ENCODE measurements at regions not wholly inside any gene's neighbourhood (a gene's known extent, or its start where the extent isn't known, plus 50 kb on each side); places are given as distances from the start of the nearest gene placed in this dataset.

GRCh38 chr5:123808461-123809380 is 296.7 kb downstream of the CSNK1G3 start:
- Histone ChIP-seq H3K4me1 (peaks cover 33 to 54% of the 10 kb centered on the region in 2 donors), H3K36me3 (no peaks in the 10 kb centered on the region), H3K9me3 (no peaks in the 10 kb centered on the region), H3K27me3 (no peaks in the 10 kb centered on the region), H3K27ac (peak overlapping the region in 2 of 3 donors; percentile 26 to 82), H3K4me3 (replicated peaks in 1 of 3) (no peak overlapping the region)
- intact Hi-C loops (cut with DNase I) = no loop called here
- DNase-seq = no peak
- TF ChIP-seq POLR2A (IDR thresholded peaks at IDR 0.05) (no peak), CTCF (IDR thresholded peaks at IDR 0.05) (no peak)
- WGBS, 2 donors = 79 to 86% methylated on average over 9 of the region's 9 CpGs

GRCh38 chr5:123807177-123807945 is 295.4 kb downstream of the CSNK1G3 start:
- intact Hi-C loops (cut with DNase I) = no loop called here
- peak in 1 of 2 donors; percentile 2 for DNase-seq
- WGBS, 2 donors = 69 to 70% methylated on average over 5 of the region's 5 CpGs
- no peaks in the 10 kb centered on the region for H3K9me3 ChIP-seq
- H3K36me3 ChIP-seq = no peaks in the 10 kb centered on the region
- H3K4me3 ChIP-seq (replicated peaks in 1 of 3) = no peak overlapping the region
- H3K4me1 ChIP-seq = peaks cover 20 to 43% of the 10 kb centered on the region in 2 donors
- no peaks in the 10 kb centered on the region for H3K27me3 ChIP-seq
- H3K27ac ChIP-seq = no peak overlapping the region
- TF ChIP-seq CTCF (IDR thresholded peaks at IDR 0.05) (no peak), POLR2A (IDR thresholded peaks at IDR 0.05) (no peak)

GRCh38 chr5:123806644-123807043 is 294.7 kb downstream of the CSNK1G3 start:
- no peak for TF ChIP-seq CTCF (IDR thresholded peaks at IDR 0.05)
- no peak for TF ChIP-seq POLR2A (IDR thresholded peaks at IDR 0.05)
- 83 to 88% methylated on average over 1 of the region's 1 CpG for WGBS, 2 donors
- intact Hi-C loops (cut with DNase I) = no loop called here
- Histone ChIP-seq H3K4me1 (peaks cover 20 to 39% of the 10 kb centered on the region in 2 donors), H3K36me3 (no peaks in the 10 kb centered on the region), H3K4me3 (replicated peaks in 1 of 3) (no peak overlapping the region), H3K27me3 (no peaks in the 10 kb centered on the region), H3K9me3 (no peaks in the 10 kb centered on the region), H3K27ac (no peak overlapping the region)
- DNase-seq = no peak

GRCh38 chr5:123805300-123805699 is 293.3 kb downstream of the CSNK1G3 start:
- H3K36me3 ChIP-seq = no peaks in the 10 kb centered on the region
- intact Hi-C loops (cut with DNase I) = no loop called here
- TF ChIP-seq CTCF (IDR thresholded peaks at IDR 0.05) (no peak), POLR2A (IDR thresholded peaks at IDR 0.05) (no peak)
- H3K4me1 ChIP-seq = peaks cover 17 to 26% of the 10 kb centered on the region in 2 donors
- H3K27me3 ChIP-seq = no peaks in the 10 kb centered on the region
- H3K9me3 ChIP-seq = no peaks in the 10 kb centered on the region
- H3K4me3 ChIP-seq (replicated peaks in 1 of 3) = no peak overlapping the region
- no peak for DNase-seq
- no peak overlapping the region for H3K27ac ChIP-seq

- Histone ChIP-seq H3K27ac (no peak overlapping the region), H3K4me3 (replicated peaks in 1 of 3) (no peak overlapping the region), H3K36me3 (no peaks in the 10 kb centered on the region), H3K9me3 (no peaks in the 10 kb centered on the region), H3K4me1 (peaks cover 0 to 8% of the 10 kb centered on the region in 2 donors), H3K27me3 (no peaks in the 10 kb centered on the region)
- intact Hi-C loops (cut with DNase I) = no loop called here
- 95% methylated on average over 3 of the region's 3 CpGs for WGBS, 2 donors
- no peak for TF ChIP-seq CTCF (IDR thresholded peaks at IDR 0.05)
- no peak for TF ChIP-seq POLR2A (IDR thresholded peaks at IDR 0.05)
- DNase-seq = no peak
These were observed 291.4 kb downstream of the CSNK1G3 start for GRCh38 chr5:123803359-123803758.

All from thyroid gland (tissue), 4 donors.